Thoracic aorta (tissue), 2 donors: ENCODE measurements at regions not wholly inside any gene's neighbourhood (a gene's known extent, or its start where the extent isn't known, plus 50 kb on each side); places are given as distances from the start of the nearest gene placed in this dataset.

Experiments
- ATAC-seq: fragments of 150-250 bp; one replicate; pipeline ENCODE4 v1.8.0; 2017; ENCODE audit warnings: low read depth; ENCODE audit not compliant: insufficient number of reproducible peaks, low FRiP score
- DNase-seq: peaks from one replicate; pipeline ENCODE4 v3.0.0-alpha.2; 2020; ENCODE audit warnings: low spot score
- H3K27ac ChIP-seq, 2 donors: fragments of 200-600 bp; sonication (generic); 1 replicate in 1 of 2; 2 replicates in 1 of 2; pipeline ENCODE4 v1.5.1; 2016; ENCODE audit warnings: mild to moderate bottlenecking in 2 of 2, moderate library complexity in 2 of 2
- H3K27me3 ChIP-seq: fragments of 200-600 bp; sonication (generic); replicated peaks from 2 replicates; pipeline ENCODE4 v1.6.0; 2016; ENCODE audit warnings: mild to moderate bottlenecking; ENCODE audit not compliant: insufficient read depth
- H3K36me3 ChIP-seq: fragments of 200-600 bp; sonication (generic); one replicate; pipeline ENCODE4 v1.5.1; 2016
- H3K4me1 ChIP-seq, 2 donors: fragments of 200-600 bp; sonication (generic); 1 replicate in 1 of 2; 2 replicates in 1 of 2; pipeline versions ENCODE4 v1.5.1 to v1.6.0; 2016; ENCODE audit warnings: low read depth in 2 of 2, mild to moderate bottlenecking in 1 of 2; ENCODE audit not compliant: control insufficient read depth in 1 of 2
- H3K4me3 ChIP-seq: fragments of 200-600 bp; sonication (generic); 2 replicates; pipeline ENCODE4 v1.5.1; 2016; ENCODE audit warnings: mild to moderate bottlenecking
- H3K9me3 ChIP-seq: fragments of 200-600 bp; sonication (generic); 2 replicates; pipeline ENCODE4 v1.5.1; 2016
- CTCF ChIP-seq: fragments of 200-600 bp; sonication (generic); IDR thresholded peaks from one replicate; pipeline ENCODE4 v1.5.1; 2019; ENCODE audit warnings: antibody characterized with exemption

GRCh38 chr1:101102426-101103156 is 77.0 kb upstream of the DPH5 start:
- Histone ChIP-seq H3K4me3 (no peak overlapping the region), H3K27me3 (no peaks in the 10 kb centered on the region), H3K27ac (no peak overlapping the region), H3K9me3 (no peaks in the 10 kb centered on the region), H3K4me1 (peaks cover 16 to 17% of the 10 kb centered on the region in 2 donors), H3K36me3 (no peaks in the 10 kb centered on the region)
- DNase-seq = no peak
- no peak for TF ChIP-seq CTCF
- ATAC-seq = no peak

- Histone ChIP-seq H3K36me3 (no peaks in the 10 kb centered on the region), H3K9me3 (no peaks in the 10 kb centered on the region), H3K27me3 (no peaks in the 10 kb centered on the region), H3K4me1 (peaks cover 16 to 17% of the 10 kb centered on the region in 2 donors), H3K4me3 (no peak overlapping the region), H3K27ac (no peak overlapping the region)
- no peak for TF ChIP-seq CTCF
- DNase-seq = no peak
- no peak for ATAC-seq
Measured at GRCh38 chr1:101101360-101101759, 75.8 kb upstream of the DPH5 start.

- no peaks in the 10 kb centered on the region for H3K36me3 ChIP-seq
- ATAC-seq (no peak), DNase-seq (no peak)
- no peaks in the 10 kb centered on the region for H3K9me3 ChIP-seq
- no peak overlapping the region for H3K27ac ChIP-seq
- no peaks in the 10 kb centered on the region for H3K27me3 ChIP-seq
- no peak overlapping the region for H3K4me3 ChIP-seq
- no peak for TF ChIP-seq CTCF
- H3K4me1 ChIP-seq = peaks cover 11 to 13% of the 10 kb centered on the region in 2 donors
Measured at GRCh38 chr1:101100674-101101073, 75.1 kb upstream of the DPH5 start.

- Histone ChIP-seq H3K4me1 (peaks cover 10 to 11% of the 10 kb centered on the region in 2 donors), H3K27me3 (no peaks in the 10 kb centered on the region), H3K9me3 (no peaks in the 10 kb centered on the region), H3K4me3 (no peak overlapping the region), H3K27ac (no peak overlapping the region), H3K36me3 (no peaks in the 10 kb centered on the region)
- DNase-seq (no peak), ATAC-seq (no peak)
- TF ChIP-seq CTCF = no peak
Measured at GRCh38 chr1:101098907-101099306, 73.3 kb upstream of the DPH5 start.

GRCh38 chr1:101098327-101098726 is 72.7 kb upstream of the DPH5 start:
- Histone ChIP-seq H3K27me3 (no peaks in the 10 kb centered on the region), H3K27ac (no peak overlapping the region), H3K9me3 (no peaks in the 10 kb centered on the region), H3K36me3 (no peaks in the 10 kb centered on the region), H3K4me3 (no peak overlapping the region), H3K4me1 (peaks cover 10 to 11% of the 10 kb centered on the region in 2 donors)
- ATAC-seq = no peak
- DNase-seq = no peak
- no peak for TF ChIP-seq CTCF
